Mammary epithelial cell (primary cell): ENCODE measurements at regions not wholly inside any gene's neighbourhood (a gene's known extent, or its start where the extent isn't known, plus 50 kb on each side); places are given as distances from the start of the nearest gene placed in this dataset.
"Not testable (repeated sequence)": the region's sequence is repeated elsewhere in the genome, so short reads cannot be mapped to it uniquely, and the experiment has no call there.

Experiments used
- EZH2 ChIP-seq: IDR thresholded peaks from 2 replicates; pipeline ENCODE4 v1.6.1; 2012; ENCODE audit warnings: low read length, inconsistent platforms, borderline replicate concordance
- TF ChIP-seq, protein P1 (sequence below), 2 donors: IDR thresholded peaks in 1 of 2; conservative IDR thresholded peaks in 1 of 2; 2 replicates each; pipeline ENCODE4 v1.5.1; 2011 to 2012; ENCODE audit warnings: inconsistent platforms in 2 of 2, low read length in 2 of 2, mild to moderate bottlenecking in 2 of 2, control low read depth in 1 of 2, low read depth in 1 of 2; ENCODE audit not compliant: insufficient read depth in 1 of 2; ENCODE audit errors: extremely low read depth in 1 of 2

DNA sequence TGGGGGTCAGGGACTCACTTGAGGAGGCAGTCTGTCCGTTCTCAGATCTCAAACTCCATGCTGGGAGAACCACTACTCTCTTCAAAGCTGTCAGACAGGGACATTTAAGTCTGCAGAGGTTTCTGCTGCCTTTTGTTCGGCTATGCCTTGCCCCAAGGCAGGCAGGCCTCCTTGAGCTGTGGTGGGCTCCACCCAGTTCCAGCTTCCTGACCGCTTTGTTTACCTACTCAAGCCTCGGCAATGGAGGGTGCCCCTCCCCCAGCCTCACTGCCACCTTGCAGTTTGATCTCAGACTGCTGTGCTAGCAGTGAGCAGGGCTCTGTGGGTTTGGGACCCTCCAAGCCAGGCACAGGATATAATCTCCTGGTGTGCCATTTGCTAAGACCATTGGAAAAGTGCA lies 530.0 kb downstream of the LRRIQ3 start:
- TF ChIP-seq, protein P1, sequence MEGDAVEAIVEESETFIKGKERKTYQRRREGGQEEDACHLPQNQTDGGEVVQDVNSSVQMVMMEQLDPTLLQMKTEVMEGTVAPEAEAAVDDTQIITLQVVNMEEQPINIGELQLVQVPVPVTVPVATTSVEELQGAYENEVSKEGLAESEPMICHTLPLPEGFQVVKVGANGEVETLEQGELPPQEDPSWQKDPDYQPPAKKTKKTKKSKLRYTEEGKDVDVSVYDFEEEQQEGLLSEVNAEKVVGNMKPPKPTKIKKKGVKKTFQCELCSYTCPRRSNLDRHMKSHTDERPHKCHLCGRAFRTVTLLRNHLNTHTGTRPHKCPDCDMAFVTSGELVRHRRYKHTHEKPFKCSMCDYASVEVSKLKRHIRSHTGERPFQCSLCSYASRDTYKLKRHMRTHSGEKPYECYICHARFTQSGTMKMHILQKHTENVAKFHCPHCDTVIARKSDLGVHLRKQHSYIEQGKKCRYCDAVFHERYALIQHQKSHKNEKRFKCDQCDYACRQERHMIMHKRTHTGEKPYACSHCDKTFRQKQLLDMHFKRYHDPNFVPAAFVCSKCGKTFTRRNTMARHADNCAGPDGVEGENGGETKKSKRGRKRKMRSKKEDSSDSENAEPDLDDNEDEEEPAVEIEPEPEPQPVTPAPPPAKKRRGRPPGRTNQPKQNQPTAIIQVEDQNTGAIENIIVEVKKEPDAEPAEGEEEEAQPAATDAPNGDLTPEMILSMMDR (conservative IDR thresholded peaks at IDR 0.05 in 1 of 2, IDR thresholded peaks at IDR 0.05 in 1 of 2; ENCODE audit: extremely low read depth in 1 of 2, insufficient read depth in 1 of 2, low read depth in 1 of 2, low read length in 2 of 2), result not testable (repeated sequence)
- not testable (repeated sequence) for TF ChIP-seq EZH2
